ENCODE measurements at regions not wholly inside any gene's neighbourhood (a gene's known extent, or its start where the extent isn't known, plus 50 kb on each side); places are given as distances from the start of the nearest gene placed in this dataset.
A peak's percentile ranks its signal among the peaks of the same experiment; 100 is the strongest.

GRCh38 chr18:60976976-60977375 is 356.3 kb upstream of the CDH20 start:
- H3K4me2 ChIP-seq (ENCODE audit: extremely low read depth, insufficient read depth, low read length): no peak overlapping the region
- H3K27me3 ChIP-seq (ENCODE audit: control insufficient read depth, insufficient read depth, low read length): no peaks in the 10 kb centered on the region
- H3K4me3 ChIP-seq (replicated peaks in 1 of 4; ENCODE audit: control extremely low read depth in 1 of 4, insufficient read depth in 1 of 4, low read depth in 3 of 4, low read length in 4 of 4): no peak overlapping the region
- H3K4me1 ChIP-seq (ENCODE audit: control insufficient read depth, extremely low read depth, insufficient read depth, low read length): no peaks in the 10 kb centered on the region
- DNase-seq (ENCODE audit: low read depth in 2 of 2): no peak
- H4K20me1 ChIP-seq (ENCODE audit: control insufficient read depth, extremely low read depth, insufficient read depth, low read length): no peaks in the 10 kb centered on the region
- TF ChIP-seq, protein P1, sequence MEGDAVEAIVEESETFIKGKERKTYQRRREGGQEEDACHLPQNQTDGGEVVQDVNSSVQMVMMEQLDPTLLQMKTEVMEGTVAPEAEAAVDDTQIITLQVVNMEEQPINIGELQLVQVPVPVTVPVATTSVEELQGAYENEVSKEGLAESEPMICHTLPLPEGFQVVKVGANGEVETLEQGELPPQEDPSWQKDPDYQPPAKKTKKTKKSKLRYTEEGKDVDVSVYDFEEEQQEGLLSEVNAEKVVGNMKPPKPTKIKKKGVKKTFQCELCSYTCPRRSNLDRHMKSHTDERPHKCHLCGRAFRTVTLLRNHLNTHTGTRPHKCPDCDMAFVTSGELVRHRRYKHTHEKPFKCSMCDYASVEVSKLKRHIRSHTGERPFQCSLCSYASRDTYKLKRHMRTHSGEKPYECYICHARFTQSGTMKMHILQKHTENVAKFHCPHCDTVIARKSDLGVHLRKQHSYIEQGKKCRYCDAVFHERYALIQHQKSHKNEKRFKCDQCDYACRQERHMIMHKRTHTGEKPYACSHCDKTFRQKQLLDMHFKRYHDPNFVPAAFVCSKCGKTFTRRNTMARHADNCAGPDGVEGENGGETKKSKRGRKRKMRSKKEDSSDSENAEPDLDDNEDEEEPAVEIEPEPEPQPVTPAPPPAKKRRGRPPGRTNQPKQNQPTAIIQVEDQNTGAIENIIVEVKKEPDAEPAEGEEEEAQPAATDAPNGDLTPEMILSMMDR (conservative IDR thresholded peaks at IDR 0.05 in 1 of 2, IDR thresholded peaks at IDR 0.05 in 1 of 2; ENCODE audit: low read depth in 1 of 2, low read length in 2 of 2): no peak
- TF ChIP-seq EZH2 (IDR thresholded peaks at IDR 0.05; ENCODE audit: low read length, missing control alignments): no peak
- no peaks in the 10 kb centered on the region for H3K36me3 ChIP-seq (ENCODE audit: control insufficient read depth, insufficient read depth, low read length)
- H3K27ac ChIP-seq (ENCODE audit: insufficient read depth, low read length): no peak overlapping the region
- H3K9ac ChIP-seq (ENCODE audit: insufficient read depth, low read length): no peak overlapping the region
- no peaks in the 10 kb centered on the region for H3K9me3 ChIP-seq (ENCODE audit: control insufficient read depth, insufficient read depth, low read depth, low read length)
- no peak overlapping the region for H2AFZ ChIP-seq (ENCODE audit: low read length)
- no peaks in the 10 kb centered on the region for H3K79me2 ChIP-seq (ENCODE audit: control insufficient read depth, insufficient read depth, low read length)

GRCh38 chr18:60978338-60978737 is 354.9 kb upstream of the CDH20 start:
- Histone ChIP-seq H3K4me3 (replicated peaks in 1 of 4; ENCODE audit: control extremely low read depth in 1 of 4, insufficient read depth in 1 of 4, low read depth in 3 of 4, low read length in 4 of 4) (no peak overlapping the region), H3K27ac (ENCODE audit: insufficient read depth, low read length) (no peak overlapping the region), H3K27me3 (ENCODE audit: control insufficient read depth, insufficient read depth, low read length) (no peaks in the 10 kb centered on the region), H4K20me1 (ENCODE audit: control insufficient read depth, extremely low read depth, insufficient read depth, low read length) (no peaks in the 10 kb centered on the region), H3K36me3 (ENCODE audit: control insufficient read depth, insufficient read depth, low read length) (no peaks in the 10 kb centered on the region), H3K9me3 (ENCODE audit: control insufficient read depth, insufficient read depth, low read depth, low read length) (no peaks in the 10 kb centered on the region), H3K79me2 (ENCODE audit: control insufficient read depth, insufficient read depth, low read length) (no peaks in the 10 kb centered on the region), H3K4me2 (ENCODE audit: extremely low read depth, insufficient read depth, low read length) (no peak overlapping the region), H2AFZ (ENCODE audit: low read length) (no peak overlapping the region), H3K9ac (ENCODE audit: insufficient read depth, low read length) (no peak overlapping the region), H3K4me1 (ENCODE audit: control insufficient read depth, extremely low read depth, insufficient read depth, low read length) (no peaks in the 10 kb centered on the region)
- no peak for TF ChIP-seq EZH2 (IDR thresholded peaks at IDR 0.05; ENCODE audit: low read length, missing control alignments)
- TF ChIP-seq, protein P1 (conservative IDR thresholded peaks at IDR 0.05 in 1 of 2, IDR thresholded peaks at IDR 0.05 in 1 of 2; ENCODE audit: low read depth in 1 of 2, low read length in 2 of 2): no peak
- DNase-seq (ENCODE audit: low read depth in 2 of 2): peak; percentile 88 to 97

- no peak for DNase-seq (ENCODE audit: low read depth in 2 of 2)
- no peaks in the 10 kb centered on the region for H3K79me2 ChIP-seq (ENCODE audit: control insufficient read depth, insufficient read depth, low read length)
- H3K36me3 ChIP-seq (ENCODE audit: control insufficient read depth, insufficient read depth, low read length): no peaks in the 10 kb centered on the region
- no peak overlapping the region for H3K4me3 ChIP-seq (replicated peaks in 1 of 4; ENCODE audit: control extremely low read depth in 1 of 4, insufficient read depth in 1 of 4, low read depth in 3 of 4, low read length in 4 of 4)
- no peak overlapping the region for H3K4me2 ChIP-seq (ENCODE audit: extremely low read depth, insufficient read depth, low read length)
- H2AFZ ChIP-seq (ENCODE audit: low read length): no peak overlapping the region
- no peaks in the 10 kb centered on the region for H3K4me1 ChIP-seq (ENCODE audit: control insufficient read depth, extremely low read depth, insufficient read depth, low read length)
- H3K27me3 ChIP-seq (ENCODE audit: control insufficient read depth, insufficient read depth, low read length): no peaks in the 10 kb centered on the region
- no peak overlapping the region for H3K27ac ChIP-seq (ENCODE audit: insufficient read depth, low read length)
- H4K20me1 ChIP-seq (ENCODE audit: control insufficient read depth, extremely low read depth, insufficient read depth, low read length): no peaks in the 10 kb centered on the region
- H3K9me3 ChIP-seq (ENCODE audit: control insufficient read depth, insufficient read depth, low read depth, low read length): no peaks in the 10 kb centered on the region
- no peak overlapping the region for H3K9ac ChIP-seq (ENCODE audit: insufficient read depth, low read length)
- no peak for TF ChIP-seq EZH2 (IDR thresholded peaks at IDR 0.05; ENCODE audit: low read length, missing control alignments)
- TF ChIP-seq, protein P1 (conservative IDR thresholded peaks at IDR 0.05 in 1 of 2, IDR thresholded peaks at IDR 0.05 in 1 of 2; ENCODE audit: low read depth in 1 of 2, low read length in 2 of 2): no peak
Observed at GRCh38 chr18:60980422-60981005, 352.7 kb upstream of the CDH20 start.

All from fibroblast of lung (primary cell).